Keratinocyte (primary cell): ENCODE measurements at regions not wholly inside any gene's neighbourhood (a gene's known extent, or its start where the extent isn't known, plus 50 kb on each side); places are given as distances from the start of the nearest gene placed in this dataset.

Experiments
- DNase-seq: peaks from one replicate; pipeline ENCODE4 v3.0.0-alpha.2; 2011; ENCODE audit warnings: low read depth, missing footprints, low spot score
- FAIRE-seq: peaks from 2 replicates; lab custom pipeline; 2011; peaks lifted over from hg19 to GRCh38; lab: Jason Lieb, UNC
- H2AFZ ChIP-seq: 2 replicates; pipeline ENCODE4 v1.6.0; 2012; ENCODE audit warnings: low read length, control low read depth, inconsistent platforms; ENCODE audit not compliant: control insufficient read depth
- H3K27ac ChIP-seq: 2 replicates; pipeline ENCODE4 v1.5.1; 2011; ENCODE audit warnings: low read length; ENCODE audit not compliant: control insufficient read depth, insufficient read depth
- H3K27me3 ChIP-seq: 3 replicates; pipeline ENCODE4 v1.6.0; 2011; ENCODE audit warnings: low read length; ENCODE audit not compliant: control insufficient read depth, insufficient read depth; ENCODE audit errors: extremely low read depth
- H3K36me3 ChIP-seq, 2 experiments: 2 replicates in 1 of 2; 3 replicates in 1 of 2; pipeline ENCODE4 v1.5.1; 2011; ENCODE audit warnings: low read length in 2 of 2, mild to moderate bottlenecking in 1 of 2; ENCODE audit not compliant: control insufficient read depth in 2 of 2, insufficient read depth in 2 of 2; ENCODE audit errors: extremely low read depth in 1 of 2
- H3K4me1 ChIP-seq: 3 replicates; pipeline ENCODE4 v1.5.1; 2011; ENCODE audit warnings: low read length; ENCODE audit not compliant: control insufficient read depth, insufficient read depth; ENCODE audit errors: extremely low read depth
- H3K4me2 ChIP-seq: 3 replicates; pipeline ENCODE4 v1.6.0; 2011; ENCODE audit warnings: low read depth, low read length; ENCODE audit not compliant: control insufficient read depth, insufficient read depth; ENCODE audit errors: extremely low read depth
- H3K4me3 ChIP-seq, 3 experiments: fragments of 200-600 bp in 1 of 3; sonication (generic) in 1 of 3; 2 replicates in 2 of 3; 3 replicates in 1 of 3; pipeline ENCODE4 v1.5.1; 2011 to 2016; ENCODE audit warnings: low read length in 3 of 3, mild to moderate bottlenecking in 3 of 3, control low read depth in 2 of 3, inconsistent platforms in 1 of 3, low read depth in 1 of 3, mixed read lengths in 1 of 3, mixed run types in 1 of 3, moderate library complexity in 1 of 3; ENCODE audit not compliant: control insufficient read depth in 2 of 3, insufficient read depth in 2 of 3; ENCODE audit errors: extremely low read depth in 1 of 3
- H3K79me2 ChIP-seq: 2 replicates; pipeline ENCODE4 v1.6.0; 2012; ENCODE audit warnings: low read length; ENCODE audit not compliant: control insufficient read depth, insufficient read depth
- H3K9ac ChIP-seq: 3 replicates; pipeline ENCODE4 v1.6.0; 2011; ENCODE audit warnings: low read length; ENCODE audit not compliant: control insufficient read depth, insufficient read depth; ENCODE audit errors: extremely low read depth
- H3K9me1 ChIP-seq: 3 replicates; pipeline ENCODE4 v1.6.0; 2011; ENCODE audit warnings: low read length; ENCODE audit not compliant: control insufficient read depth, insufficient read depth; ENCODE audit errors: extremely low read depth
- H3K9me3 ChIP-seq: 2 replicates; pipeline ENCODE4 v1.5.1; 2012; ENCODE audit warnings: low read depth, low read length; ENCODE audit not compliant: control insufficient read depth
- H4K20me1 ChIP-seq: 3 replicates; pipeline ENCODE4 v1.6.0; 2011; ENCODE audit warnings: low read length; ENCODE audit not compliant: control insufficient read depth, insufficient read depth; ENCODE audit errors: extremely low read depth
- CTCF ChIP-seq, 3 experiments: IDR thresholded peaks in 1 of 3; conservative IDR thresholded peaks in 1 of 3; optimal IDR thresholded peaks in 1 of 3; 2 replicates in 2 of 3; 3 replicates in 1 of 3; pipeline versions ENCODE3 to v1.5.1; 2011; ENCODE audit warnings: low read length in 3 of 3, mild to moderate bottlenecking in 3 of 3, moderate library complexity in 2 of 3, control low read depth in 1 of 3, inconsistent platforms in 1 of 3; ENCODE audit not compliant: insufficient read depth in 2 of 3; ENCODE audit errors: extremely low read depth in 1 of 3
- EZH2 ChIP-seq: IDR thresholded peaks from one replicate; pipeline ENCODE4 v1.6.1; 2012; ENCODE audit warnings: inconsistent platforms, mild to moderate bottlenecking, low read length, moderate library complexity
- dilution Hi-C: fragments of 300-500 bp; cut with MboI; formaldehyde crosslinking; loops from one replicate; pipeline ENCODE4 v1.7.0; 2020; ENCODE audit warnings: low sequenced_read_pairs; ENCODE audit not compliant: extremely low pct_ligation_motif_present

DNA sequence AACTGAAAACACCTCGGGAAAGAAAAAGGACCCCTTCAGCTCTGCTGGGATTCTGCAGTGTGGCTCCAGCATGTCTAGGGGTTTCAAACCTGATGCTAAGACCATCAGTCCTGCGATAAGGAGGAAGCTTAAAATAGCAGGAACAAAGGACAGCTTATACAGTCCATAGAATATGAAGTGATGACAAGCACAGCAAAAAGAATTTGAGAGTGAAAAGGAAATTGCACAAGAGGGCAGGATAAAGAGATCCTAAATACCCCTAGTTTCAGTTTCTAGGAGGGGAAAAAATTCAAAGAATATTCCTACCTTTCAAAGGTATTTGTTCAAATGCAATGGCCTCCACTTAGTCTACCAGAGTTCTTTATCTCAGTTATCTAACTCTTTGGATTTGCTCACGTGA is 171.4 kb downstream of the TGFB2 start:
- H3K79me2 ChIP-seq = no peaks in the 10 kb centered on the region
- no peaks in the 10 kb centered on the region for H3K9me1 ChIP-seq
- H3K27me3 ChIP-seq = no peaks in the 10 kb centered on the region
- no peak overlapping the region for H3K9ac ChIP-seq
- dilution Hi-C loops = no loop called here
- H3K4me3 ChIP-seq = no peak overlapping the region
- H3K4me1 ChIP-seq = peaks cover 7% of the 10 kb centered on the region
- no peaks in the 10 kb centered on the region for H4K20me1 ChIP-seq
- H3K27ac ChIP-seq = no peak overlapping the region
- no peak for TF ChIP-seq EZH2
- no peak for TF ChIP-seq CTCF (optimal IDR thresholded peaks at IDR 0.05 in 1 of 3, IDR thresholded peaks at IDR 0.05 in 1 of 3, conservative IDR thresholded peaks at IDR 0.05 in 1 of 3; ENCODE audit: extremely low read depth in 1 of 3, insufficient read depth in 2 of 3, low read length in 3 of 3)
- DNase-seq (no peak), FAIRE-seq (peak; percentile 41)
- no peak overlapping the region for H3K4me2 ChIP-seq
- H2AFZ ChIP-seq = no peak overlapping the region
- no peaks in the 10 kb centered on the region for H3K9me3 ChIP-seq
- H3K36me3 ChIP-seq = no peaks in the 10 kb centered on the region

DNA sequence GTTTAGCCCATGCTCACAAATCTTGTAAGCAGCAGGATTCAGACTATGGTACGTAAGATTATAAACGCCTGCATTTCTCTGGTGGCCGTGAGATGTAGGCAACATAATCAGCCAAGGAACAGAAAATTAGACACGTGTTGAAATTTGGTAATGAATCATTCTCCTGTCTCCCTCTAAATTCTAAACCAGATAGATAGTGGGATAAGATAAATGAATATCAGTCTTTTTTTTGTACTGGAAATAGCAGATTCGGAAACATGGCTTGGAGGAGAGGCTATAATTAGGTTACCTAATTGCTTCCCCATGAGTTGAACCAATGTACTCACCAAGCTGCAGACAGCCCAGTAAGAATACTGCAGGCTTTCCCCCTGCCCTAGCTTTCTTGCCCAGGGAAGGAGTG is 172.3 kb downstream of the TGFB2 start:
- no peaks in the 10 kb centered on the region for H3K9me1 ChIP-seq
- no peaks in the 10 kb centered on the region for H3K36me3 ChIP-seq
- dilution Hi-C loops = no loop called here
- peak overlapping the region; percentile 29 for H3K4me2 ChIP-seq
- H3K9ac ChIP-seq = no peak overlapping the region
- DNase-seq (no peak), FAIRE-seq (no peak)
- TF ChIP-seq CTCF (optimal IDR thresholded peaks at IDR 0.05 in 1 of 3, IDR thresholded peaks at IDR 0.05 in 1 of 3, conservative IDR thresholded peaks at IDR 0.05 in 1 of 3; ENCODE audit: extremely low read depth in 1 of 3, insufficient read depth in 2 of 3, low read length in 3 of 3) (no peak), EZH2 (no peak)
- peaks cover 7% of the 10 kb centered on the region for H3K4me1 ChIP-seq
- peak overlapping the region; percentile 44 for H2AFZ ChIP-seq
- no peak overlapping the region for H3K27ac ChIP-seq
- no peaks in the 10 kb centered on the region for H3K27me3 ChIP-seq
- no peak overlapping the region for H3K4me3 ChIP-seq
- no peaks in the 10 kb centered on the region for H3K9me3 ChIP-seq
- no peaks in the 10 kb centered on the region for H3K79me2 ChIP-seq
- H4K20me1 ChIP-seq = no peaks in the 10 kb centered on the region
